H1 (cell line): ENCODE measurements at regions not wholly inside any gene's neighbourhood (a gene's known extent, or its start where the extent isn't known, plus 50 kb on each side); places are given as distances from the start of the nearest gene placed in this dataset.

Experiments used
- RNF2 ChIP-seq: fragments of 200-900, 300-1000 bp; sonication (generic); IDR thresholded peaks from 2 replicates; pipeline ENCODE4 v1.7.1; 2016; ENCODE audit warnings: borderline replicate concordance, low read depth, mild to moderate bottlenecking, antibody characterized with exemption, low read length; ENCODE audit not compliant: poor library complexity, severe bottlenecking; ENCODE audit errors: missing control alignments
- TF ChIP-seq, protein P1 (sequence below): IDR thresholded peaks from 2 replicates; pipeline ENCODE4 v1.6.1; 2011; ENCODE audit warnings: low read length, improper control_type of control experiment

DNA sequence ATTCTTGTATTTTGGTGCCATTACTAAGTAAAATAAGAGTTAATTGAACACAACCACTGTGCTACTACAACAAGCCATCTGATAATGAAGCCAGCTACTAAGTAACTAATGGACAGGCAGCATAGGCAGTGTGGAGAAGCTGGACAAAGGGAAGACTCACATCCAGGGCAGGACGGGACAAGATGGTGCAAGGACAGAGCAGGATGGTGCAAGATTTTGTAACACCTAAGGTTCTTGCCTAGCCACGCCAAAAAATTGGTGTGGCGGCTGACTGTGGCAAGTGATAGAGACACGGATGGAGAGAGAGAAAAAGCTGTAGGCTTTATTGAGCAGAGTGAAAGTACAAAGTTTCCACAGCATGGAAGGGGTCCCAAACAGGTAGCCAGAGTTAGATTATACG lies 114.0 kb upstream of the VANGL1 start (continued):
- TF ChIP-seq, protein P1, sequence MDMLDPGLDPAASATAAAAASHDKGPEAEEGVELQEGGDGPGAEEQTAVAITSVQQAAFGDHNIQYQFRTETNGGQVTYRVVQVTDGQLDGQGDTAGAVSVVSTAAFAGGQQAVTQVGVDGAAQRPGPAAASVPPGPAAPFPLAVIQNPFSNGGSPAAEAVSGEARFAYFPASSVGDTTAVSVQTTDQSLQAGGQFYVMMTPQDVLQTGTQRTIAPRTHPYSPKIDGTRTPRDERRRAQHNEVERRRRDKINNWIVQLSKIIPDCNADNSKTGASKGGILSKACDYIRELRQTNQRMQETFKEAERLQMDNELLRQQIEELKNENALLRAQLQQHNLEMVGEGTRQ: no peak
- TF ChIP-seq RNF2: no peak
- TF ChIP-seq, all 59 proteins: peak for 0
